Colonic mucosa (tissue), 4 donors: ENCODE measurements at regions not wholly inside any gene's neighbourhood (a gene's known extent, or its start where the extent isn't known, plus 50 kb on each side); places are given as distances from the start of the nearest gene placed in this dataset.

ENCODE experiments used
- DNase-seq: peaks from one replicate; pipeline ENCODE4 v3.0.0-alpha.2; 2020
- H3K27ac ChIP-seq: fragments of 200-600 bp; one replicate; pipeline ENCODE4 v1.8.0; 2021
- H3K27me3 ChIP-seq: fragments of 200-600 bp; one replicate; pipeline ENCODE4 v1.8.0; 2021
- H3K36me3 ChIP-seq: fragments of 200-600 bp; one replicate; pipeline ENCODE4 v1.8.0; 2021
- H3K4me1 ChIP-seq: fragments of 200-600 bp; one replicate; pipeline ENCODE4 v1.8.0; 2021; ENCODE audit warnings: mild to moderate bottlenecking
- H3K4me3 ChIP-seq: fragments of 200-600 bp; one replicate; pipeline ENCODE4 v1.8.0; 2021
- H3K9ac ChIP-seq, 2 donors: one replicate each; pipeline ENCODE4 v1.7.0; 2013; ENCODE audit warnings: control low read depth in 2 of 2, low read depth in 2 of 2, low read length in 2 of 2
- H3K9me3 ChIP-seq: fragments of 200-600 bp; one replicate; pipeline ENCODE4 v1.8.0; 2021
- CTCF ChIP-seq: fragments of 200-600 bp; IDR thresholded peaks from one replicate; pipeline ENCODE4 v1.8.0; 2022; ENCODE audit warnings: antibody characterized with exemption, mild to moderate bottlenecking
- intact Hi-C: fragments of 100-400 bp; cut with DNase I; formaldehyde crosslinking; loops from one replicate; pipeline ENCODE4 v1.14.1; 2022
- donor health status: healthy.
- donor health status: DM: no; HTN: no; CAD: no.
- donor health status: DM: no; HTN: no; CAD: no.

GRCh38 chr15:70340494-70340870, 242.8 kb upstream of the TLE3 start:
- H3K36me3 ChIP-seq, result no peaks in the 10 kb centered on the region
- intact Hi-C loops, result no loop called here
- no peaks in the 10 kb centered on the region for H3K27me3 ChIP-seq
- no peak overlapping the region for H3K4me3 ChIP-seq
- DNase-seq, result no peak
- no peaks in the 10 kb centered on the region for H3K4me1 ChIP-seq
- no peak for TF ChIP-seq CTCF
- H3K9ac ChIP-seq, result no peak overlapping the region
- H3K27ac ChIP-seq, result no peak overlapping the region
- no peaks in the 10 kb centered on the region for H3K9me3 ChIP-seq

- no peaks in the 10 kb centered on the region for H3K36me3 ChIP-seq
- TF ChIP-seq CTCF, result no peak
- intact Hi-C loops, result no loop called here
- H3K4me1 ChIP-seq, result no peaks in the 10 kb centered on the region
- no peak for DNase-seq
- H3K4me3 ChIP-seq, result no peak overlapping the region
- no peak overlapping the region for H3K27ac ChIP-seq
- no peaks in the 10 kb centered on the region for H3K9me3 ChIP-seq
- H3K27me3 ChIP-seq, result no peaks in the 10 kb centered on the region
- H3K9ac ChIP-seq, result no peak overlapping the region
These were observed 242.1 kb upstream of the TLE3 start for GRCh38 chr15:70339571-70340493.

GRCh38 chr15:70337277-70338186, 239.8 kb upstream of the TLE3 start:
- Histone ChIP-seq H3K27ac (no peak overlapping the region), H3K4me3 (no peak overlapping the region), H3K4me1 (no peaks in the 10 kb centered on the region), H3K9ac (no peak overlapping the region), H3K27me3 (no peaks in the 10 kb centered on the region), H3K36me3 (no peaks in the 10 kb centered on the region), H3K9me3 (no peaks in the 10 kb centered on the region)
- intact Hi-C loops, result no loop called here
- DNase-seq, result no peak
- TF ChIP-seq CTCF, result no peak

GRCh38 chr15:70336425-70337009, 238.8 kb upstream of the TLE3 start:
- Histone ChIP-seq H3K27me3 (no peaks in the 10 kb centered on the region), H3K9ac (no peak overlapping the region), H3K36me3 (no peaks in the 10 kb centered on the region), H3K9me3 (no peaks in the 10 kb centered on the region), H3K27ac (no peak overlapping the region), H3K4me1 (no peaks in the 10 kb centered on the region), H3K4me3 (no peak overlapping the region)
- intact Hi-C loops, result no loop called here
- TF ChIP-seq CTCF, result no peak
- DNase-seq, result no peak

DNA sequence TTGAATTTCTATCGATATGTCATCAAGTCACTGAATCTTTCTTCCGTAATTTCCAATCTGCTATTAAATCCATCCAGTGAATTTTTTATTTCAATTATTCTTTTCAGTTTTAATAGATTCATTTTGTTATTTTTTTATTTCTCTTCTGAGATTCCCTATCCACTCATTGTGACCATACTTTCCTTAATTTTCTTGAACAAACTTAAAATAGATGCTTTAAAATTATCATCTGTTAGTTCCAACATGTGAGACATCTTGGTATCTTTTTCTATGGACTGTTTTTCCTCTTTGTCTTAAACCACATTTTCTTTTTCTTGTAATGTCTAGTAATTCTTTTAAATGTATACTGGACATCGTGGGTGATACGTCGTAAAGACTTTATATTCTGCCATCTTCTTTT, 236.6 kb upstream of the TLE3 start:
- Histone ChIP-seq H3K4me1 (no peaks in the 10 kb centered on the region), H3K4me3 (no peak overlapping the region), H3K27ac (no peak overlapping the region), H3K27me3 (no peaks in the 10 kb centered on the region), H3K9me3 (no peaks in the 10 kb centered on the region), H3K9ac (no peak overlapping the region), H3K36me3 (no peaks in the 10 kb centered on the region)
- DNase-seq, result no peak
- no peak for TF ChIP-seq CTCF
- intact Hi-C loops, result no loop called here
